ENCODE measurements at regions not wholly inside any gene's neighbourhood (a gene's known extent, or its start where the extent isn't known, plus 50 kb on each side); places are given as distances from the start of the nearest gene placed in this dataset.

GRCh38 chr18:67081482-67082211, 434.9 kb downstream of the DSEL start (continued):
- no peak for TF ChIP-seq TSHZ1 (tag by site-specific recombination; IDR thresholded peaks at IDR 0.05; ENCODE audit: borderline replicate concordance)
- TF ChIP-seq ZNF837 (tag by site-specific recombination; IDR thresholded peaks at IDR 0.05) = no peak

- Histone ChIP-seq H3K4me3 (ENCODE audit: low read depth, low read length) (no peak overlapping the region), H3K4me1 (ENCODE audit: control insufficient read depth, insufficient read depth, low read length) (no peaks in the 10 kb centered on the region), H3K9me3 (ENCODE audit: control insufficient read depth, insufficient read depth, low read depth, low read length) (no peaks in the 10 kb centered on the region), H3K27ac (ENCODE audit: extremely low read depth, low read depth, low read length) (no peak overlapping the region), H3K36me3 (ENCODE audit: control insufficient read depth in 2 of 2, insufficient read depth in 1 of 2, low read length in 2 of 2) (no peaks in the 10 kb centered on the region)
- POLR2A ChIA-PET = no interaction called here
- CTCF ChIA-PET = no interaction called here
- TF ChIP-seq ZBTB8A (tag by site-specific recombination; IDR thresholded peaks at IDR 0.05) (no peak), ZNF48 (tag by site-specific recombination; IDR thresholded peaks at IDR 0.05) (no peak), WT1 (tag by site-specific recombination; IDR thresholded peaks at IDR 0.05) (no peak), ZNF302 (tag by site-specific recombination; IDR thresholded peaks at IDR 0.05; ENCODE audit: low read depth) (no peak), ELK4 (IDR thresholded peaks at IDR 0.05; ENCODE audit: borderline replicate concordance, low read depth, low read length) (no peak), GLI4 (tag by site-specific recombination; IDR thresholded peaks at IDR 0.05) (no peak), ZNF10 (tag by site-specific recombination; IDR thresholded peaks at IDR 0.05) (no peak), REST (tag by site-specific recombination; IDR thresholded peaks at IDR 0.05) (no peak), ZSCAN30 (tag by site-specific recombination; IDR thresholded peaks at IDR 0.05) (no peak), ZNF768 (tag by site-specific recombination; IDR thresholded peaks at IDR 0.05) (no peak), MYNN (tag by site-specific recombination; IDR thresholded peaks at IDR 0.05; ENCODE audit: borderline replicate concordance) (no peak), ZNF248 (tag by site-specific recombination; IDR thresholded peaks at IDR 0.05) (no peak), ZNF354C (tag by site-specific recombination; IDR thresholded peaks at IDR 0.05; ENCODE audit: borderline replicate concordance, low read depth) (no peak), ZNF214 (tag by site-specific recombination; IDR thresholded peaks at IDR 0.05; ENCODE audit: borderline replicate concordance) (no peak), REPIN1 (tag by site-specific recombination; IDR thresholded peaks at IDR 0.05; ENCODE audit: low read depth) (no peak), RBAK (tag by site-specific recombination; IDR thresholded peaks at IDR 0.05) (no peak), BCL11B (tag by site-specific recombination; IDR thresholded peaks at IDR 0.05; ENCODE audit: low read depth) (no peak), ZBTB17 (tag by site-specific recombination; IDR thresholded peaks at IDR 0.05) (no peak), ZNF146 (tag by site-specific recombination; IDR thresholded peaks at IDR 0.05) (no peak)
These were observed 435.9 kb downstream of the DSEL start for GRCh38 chr18:67080601-67081000.
